ENCODE measurements at regions not wholly inside any gene's neighbourhood (a gene's known extent, or its start where the extent isn't known, plus 50 kb on each side); places are given as distances from the start of the nearest gene placed in this dataset.
A peak's percentile ranks its signal among the peaks of the same experiment; 100 is the strongest.

DNA sequence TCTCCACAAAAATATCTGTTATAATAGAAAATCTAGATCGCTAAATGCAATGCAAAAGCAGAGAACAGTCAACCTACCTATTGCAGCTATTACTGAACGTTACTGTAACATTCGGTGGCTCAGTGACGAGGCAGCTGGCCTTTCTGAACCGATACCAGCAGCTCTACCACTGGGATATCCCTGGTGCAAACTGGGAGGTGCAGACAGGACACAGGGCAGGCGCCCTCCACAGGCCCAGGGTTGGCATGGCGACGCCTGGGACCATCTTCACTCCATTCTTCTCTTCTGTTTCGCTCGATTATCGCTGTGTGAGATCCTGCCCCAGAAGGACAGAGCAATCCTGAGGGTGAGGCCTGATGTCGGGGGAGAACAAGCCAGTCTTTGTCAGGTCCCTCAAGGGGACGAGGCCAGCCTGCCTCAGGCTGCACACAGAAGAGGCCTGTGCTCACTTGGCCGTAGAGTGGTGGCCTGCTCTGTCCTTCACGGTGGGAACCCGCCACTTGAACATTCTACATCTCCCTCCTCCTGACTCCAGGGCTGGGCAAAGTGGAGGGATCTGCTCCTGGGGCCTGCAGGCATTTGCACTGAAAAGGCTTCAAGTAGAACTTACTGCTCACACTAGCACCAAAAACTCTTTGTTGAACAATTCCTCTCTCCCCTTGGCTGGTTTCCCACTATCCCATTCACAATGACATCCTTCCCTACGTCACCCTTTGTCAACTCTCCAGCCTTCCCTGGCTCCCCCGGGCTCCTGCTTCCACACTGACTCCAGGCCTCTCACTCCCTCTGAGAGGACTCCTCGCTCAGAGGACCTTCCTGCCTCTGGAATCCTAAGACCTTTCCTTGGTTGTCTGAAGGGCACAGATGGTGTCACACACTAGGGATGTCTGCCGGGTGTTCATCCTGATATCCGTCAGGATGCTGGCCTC, 49.7 kb downstream of the CYRIA start:
- Histone ChIP-seq H3K9me3 (ENCODE audit: control extremely low read depth in 1 of 5, control insufficient read depth in 4 of 5, insufficient read depth in 2 of 5, low read depth in 1 of 5, low read length in 4 of 5) (no peaks in the 10 kb centered on the region), H3K27ac (ENCODE audit: insufficient read depth in 1 of 2, low read depth in 1 of 2, low read length in 2 of 2, poor library complexity in 1 of 2, severe bottlenecking in 2 of 2) (no peak overlapping the region), H3K36me3 (ENCODE audit: control insufficient read depth in 4 of 4, insufficient read depth in 4 of 4, low read length in 3 of 4) (no peaks in the 10 kb centered on the region), H3K4me1 (ENCODE audit: control extremely low read depth in 1 of 4, control insufficient read depth in 4 of 4, insufficient read depth in 4 of 4, low read length in 3 of 4) (peaks cover 0 to 11% (median 5%) of the 10 kb centered on the region in 4 experiments), H3K4me3 (ENCODE audit: control insufficient read depth in 1 of 7, extremely low read depth in 1 of 7, insufficient read depth in 4 of 7, low read depth in 2 of 7, low read length in 6 of 7) (no peak overlapping the region), H3K27me3 (replicated peaks in 2 of 5; ENCODE audit: control insufficient read depth in 4 of 5, insufficient read depth in 5 of 5, low read length in 4 of 5) (no peaks in the 10 kb centered on the region)
- CTCF ChIA-PET: interaction anchor here (0.8 to 5.2 kb wide), 5 partner anchors 15 to 143 kb away, joined by 3 to 144 read pairs (median 5); no protein-coding TSS in a partner anchor
- POLR2A ChIA-PET: no interaction called here
- no peak for DNase-seq
- 99% methylated on average over 14 of the region's 21 CpGs for WGBS (ENCODE audit: insufficient coverage)

DNA sequence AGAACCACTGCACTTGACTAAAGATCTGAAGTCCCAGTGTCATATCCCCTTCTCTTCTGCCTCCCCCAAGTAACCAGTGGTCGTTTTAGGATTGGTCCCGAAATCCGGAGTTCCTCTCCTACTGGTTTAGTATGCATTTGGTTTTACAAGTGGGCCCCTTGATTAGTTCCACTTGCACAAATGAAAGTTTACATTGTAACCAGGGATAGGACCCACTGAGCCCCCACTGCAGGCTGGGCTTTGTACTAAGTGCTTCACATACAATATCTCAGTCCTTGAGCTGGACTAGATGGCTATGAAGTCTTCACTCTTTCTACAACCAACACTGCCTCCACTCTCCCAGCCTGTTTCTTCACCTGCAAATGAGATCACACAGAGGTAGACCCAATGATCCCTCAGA, 50.4 kb downstream of the CYRIA start:
- Histone ChIP-seq H3K36me3 (ENCODE audit: control insufficient read depth in 4 of 4, insufficient read depth in 4 of 4, low read length in 3 of 4) (no peaks in the 10 kb centered on the region), H3K9me3 (ENCODE audit: control extremely low read depth in 1 of 5, control insufficient read depth in 4 of 5, insufficient read depth in 2 of 5, low read depth in 1 of 5, low read length in 4 of 5) (no peaks in the 10 kb centered on the region), H3K27ac (ENCODE audit: insufficient read depth in 1 of 2, low read depth in 1 of 2, low read length in 2 of 2, poor library complexity in 1 of 2, severe bottlenecking in 2 of 2) (no peak overlapping the region), H3K4me3 (ENCODE audit: control insufficient read depth in 1 of 7, extremely low read depth in 1 of 7, insufficient read depth in 4 of 7, low read depth in 2 of 7, low read length in 6 of 7) (no peak overlapping the region), H3K27me3 (replicated peaks in 2 of 5; ENCODE audit: control insufficient read depth in 4 of 5, insufficient read depth in 5 of 5, low read length in 4 of 5) (no peaks in the 10 kb centered on the region), H3K4me1 (ENCODE audit: control extremely low read depth in 1 of 4, control insufficient read depth in 4 of 4, insufficient read depth in 4 of 4, low read length in 3 of 4) (peaks cover 0 to 11% (median 5%) of the 10 kb centered on the region in 4 experiments)
- DNase-seq: no peak
- POLR2A ChIA-PET: interaction anchor here (0.6 kb wide), 1 partner anchor 585 kb away, joined by 3 read pairs; no protein-coding TSS in a partner anchor
- CTCF ChIA-PET: interaction anchor here (1.4 to 5.2 kb wide), 6 partner anchors 13 to 153 kb away, joined by 3 to 144 read pairs (median 5); no protein-coding TSS in a partner anchor
- 90% methylated on average over 2 of the region's 3 CpGs for WGBS (ENCODE audit: insufficient coverage)

DNA sequence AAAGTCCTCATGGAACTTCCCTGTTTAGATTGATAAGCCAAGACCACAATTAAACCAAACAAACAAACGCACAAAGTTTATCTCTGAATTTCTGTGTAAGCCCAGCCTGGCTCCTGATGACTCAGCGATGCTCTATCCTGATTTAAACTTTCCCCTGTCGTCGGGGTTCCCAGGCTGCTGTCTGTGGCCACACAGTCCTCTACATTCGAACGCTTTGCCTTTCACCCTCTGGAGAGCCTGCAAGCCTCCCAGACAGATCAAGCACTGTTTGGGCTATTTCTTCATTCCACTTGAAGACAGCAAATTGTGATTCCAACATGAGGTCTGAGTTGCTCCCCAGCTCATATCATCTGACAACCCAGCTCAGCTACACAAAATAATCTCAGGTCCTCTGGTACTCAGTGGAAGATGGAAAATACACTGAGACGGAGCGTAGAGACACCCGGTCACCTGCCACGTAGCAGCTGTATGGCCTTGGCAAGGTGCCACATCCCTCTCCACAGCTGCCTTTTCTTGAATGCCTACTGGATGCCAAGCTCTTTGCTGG, 51.2 kb downstream of the CYRIA start:
- DNase-seq: no peak
- WGBS (ENCODE audit: insufficient coverage): 71% methylated on average over 10 of the region's 10 CpGs
- H3K9me3 ChIP-seq (ENCODE audit: control extremely low read depth in 1 of 5, control insufficient read depth in 4 of 5, insufficient read depth in 2 of 5, low read depth in 1 of 5, low read length in 4 of 5): no peaks in the 10 kb centered on the region

DNA sequence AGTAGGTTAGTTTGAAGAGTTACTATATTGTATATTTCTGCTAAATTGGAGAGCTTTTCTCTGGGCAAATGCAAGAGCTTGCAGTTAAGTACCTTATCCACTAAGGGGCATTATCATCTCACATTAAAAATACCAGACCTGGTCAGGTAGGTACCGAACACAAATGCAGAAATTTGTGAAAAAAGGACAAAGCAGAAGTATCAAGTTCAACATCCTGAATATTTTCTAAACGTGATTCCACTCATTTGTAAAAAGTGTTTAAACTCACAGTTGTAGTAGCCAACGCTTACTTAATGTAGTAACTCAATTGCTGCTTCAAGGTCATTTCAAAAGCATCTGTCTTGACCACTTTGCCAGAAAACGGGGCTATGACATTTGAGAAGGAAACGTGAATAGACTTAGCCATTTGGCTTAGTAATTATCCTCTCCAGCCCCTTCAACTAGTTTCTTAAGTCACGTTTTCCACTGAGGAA, 52.1 kb downstream of the CYRIA start:
- no peaks in the 10 kb centered on the region for H3K27me3 ChIP-seq (replicated peaks in 2 of 5; ENCODE audit: control insufficient read depth in 4 of 5, insufficient read depth in 5 of 5, low read length in 4 of 5)
- no peak overlapping the region for H3K27ac ChIP-seq (ENCODE audit: insufficient read depth in 1 of 2, low read depth in 1 of 2, low read length in 2 of 2, poor library complexity in 1 of 2, severe bottlenecking in 2 of 2)
- H3K4me3 ChIP-seq (ENCODE audit: control insufficient read depth in 1 of 7, extremely low read depth in 1 of 7, insufficient read depth in 4 of 7, low read depth in 2 of 7, low read length in 6 of 7): no peak overlapping the region
- H3K36me3 ChIP-seq (ENCODE audit: control insufficient read depth in 4 of 4, insufficient read depth in 4 of 4, low read length in 3 of 4): no peaks in the 10 kb centered on the region
- ChIA-PET CTCF (interaction anchor here (0.6 to 5.2 kb wide), 18 partner anchors 9 to 977 kb away, joined by 3 to 144 read pairs (median 4); no protein-coding TSS in a partner anchor), POLR2A (no interaction called here)
- peaks cover 0 to 14% (median 7%) of the 10 kb centered on the region in 4 experiments for H3K4me1 ChIP-seq (ENCODE audit: control extremely low read depth in 1 of 4, control insufficient read depth in 4 of 4, insufficient read depth in 4 of 4, low read length in 3 of 4)
- 78% methylated on average over 5 of the region's 6 CpGs for WGBS (ENCODE audit: insufficient coverage)
- DNase-seq: peak; percentile 46 to 76 (median 73)
- H3K9me3 ChIP-seq (ENCODE audit: control extremely low read depth in 1 of 5, control insufficient read depth in 4 of 5, insufficient read depth in 2 of 5, low read depth in 1 of 5, low read length in 4 of 5): no peaks in the 10 kb centered on the region

More for the DNA sequence above, 51.2 kb downstream of the CYRIA start:
- H3K4me1 ChIP-seq (ENCODE audit: control extremely low read depth in 1 of 4, control insufficient read depth in 4 of 4, insufficient read depth in 4 of 4, low read length in 3 of 4): peaks cover 0 to 11% (median 5%) of the 10 kb centered on the region in 4 experiments
- H3K36me3 ChIP-seq (ENCODE audit: control insufficient read depth in 4 of 4, insufficient read depth in 4 of 4, low read length in 3 of 4): no peaks in the 10 kb centered on the region
- no peak overlapping the region for H3K4me3 ChIP-seq (ENCODE audit: control insufficient read depth in 1 of 7, extremely low read depth in 1 of 7, insufficient read depth in 4 of 7, low read depth in 2 of 7, low read length in 6 of 7)
- POLR2A ChIA-PET: no interaction called here
- H3K27ac ChIP-seq (ENCODE audit: insufficient read depth in 1 of 2, low read depth in 1 of 2, low read length in 2 of 2, poor library complexity in 1 of 2, severe bottlenecking in 2 of 2): no peak overlapping the region
- H3K27me3 ChIP-seq (replicated peaks in 2 of 5; ENCODE audit: control insufficient read depth in 4 of 5, insufficient read depth in 5 of 5, low read length in 4 of 5): no peaks in the 10 kb centered on the region
- CTCF ChIA-PET: interaction anchor here (0.8 to 5.2 kb wide), 13 partner anchors 8 to 978 kb away, joined by 3 to 144 read pairs (median 5); no protein-coding TSS in a partner anchor

DNA sequence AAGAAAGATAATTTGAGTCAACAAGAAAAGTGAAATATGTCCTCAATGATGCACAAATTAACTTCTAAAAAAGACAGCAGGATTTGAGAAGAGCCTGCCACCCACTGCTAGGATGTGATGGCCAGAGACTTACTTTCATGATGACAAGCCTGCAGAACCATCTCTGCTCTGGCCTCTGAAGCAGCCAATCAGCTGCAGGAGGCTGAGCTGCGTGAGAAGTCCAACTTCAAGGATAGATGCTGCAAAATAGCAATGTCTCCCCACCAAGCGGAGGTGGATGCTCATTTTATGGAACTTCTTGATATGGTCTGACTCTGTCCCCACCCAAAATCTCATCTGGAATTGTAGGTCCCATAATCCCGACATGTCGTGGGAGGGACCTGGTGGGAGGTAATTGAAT, 53.1 kb downstream of the CYRIA start:
- DNase-seq: no peak
- Histone ChIP-seq H3K36me3 (ENCODE audit: control insufficient read depth in 4 of 4, insufficient read depth in 4 of 4, low read length in 3 of 4) (no peaks in the 10 kb centered on the region), H3K4me3 (ENCODE audit: control insufficient read depth in 1 of 7, extremely low read depth in 1 of 7, insufficient read depth in 4 of 7, low read depth in 2 of 7, low read length in 6 of 7) (no peak overlapping the region), H3K27me3 (replicated peaks in 2 of 5; ENCODE audit: control insufficient read depth in 4 of 5, insufficient read depth in 5 of 5, low read length in 4 of 5) (no peaks in the 10 kb centered on the region), H3K4me1 (ENCODE audit: control extremely low read depth in 1 of 4, control insufficient read depth in 4 of 4, insufficient read depth in 4 of 4, low read length in 3 of 4) (peaks cover 0 to 12% (median 6%) of the 10 kb centered on the region in 4 experiments), H3K27ac (ENCODE audit: insufficient read depth in 1 of 2, low read depth in 1 of 2, low read length in 2 of 2, poor library complexity in 1 of 2, severe bottlenecking in 2 of 2) (no peak overlapping the region), H3K9me3 (ENCODE audit: control extremely low read depth in 1 of 5, control insufficient read depth in 4 of 5, insufficient read depth in 2 of 5, low read depth in 1 of 5, low read length in 4 of 5) (no peaks in the 10 kb centered on the region)
- WGBS (ENCODE audit: insufficient coverage): 83% methylated on average over 1 of the region's 4 CpGs
- CTCF ChIA-PET: interaction anchor here (0.6 to 5.2 kb wide), 12 partner anchors 10 to 1004 kb away, joined by 3 to 144 read pairs (median 5); no protein-coding TSS in a partner anchor
- POLR2A ChIA-PET: no interaction called here

DNA sequence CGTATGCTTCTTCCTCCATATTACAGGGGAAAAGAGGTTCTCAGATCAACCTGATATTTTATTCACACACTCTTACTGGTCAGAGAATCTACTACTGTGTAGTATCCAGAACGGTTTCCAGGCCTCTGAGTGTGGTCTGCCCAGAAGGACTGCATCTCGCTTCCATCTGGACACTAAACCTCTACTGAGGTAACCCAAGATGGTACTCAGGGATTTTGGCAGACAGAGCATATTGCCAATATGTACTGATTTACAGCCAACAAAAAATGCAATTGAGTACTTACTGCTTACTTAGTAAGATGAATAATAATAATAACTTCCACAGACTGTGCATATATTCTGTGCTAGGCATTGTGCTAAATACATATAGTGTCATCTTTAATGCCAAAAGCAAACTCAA, 55.8 kb downstream of the CYRIA start:
- POLR2A ChIA-PET: no interaction called here
- Histone ChIP-seq H3K4me3 (ENCODE audit: control insufficient read depth in 1 of 7, extremely low read depth in 1 of 7, insufficient read depth in 4 of 7, low read depth in 2 of 7, low read length in 6 of 7) (no peak overlapping the region), H3K27ac (ENCODE audit: insufficient read depth in 1 of 2, low read depth in 1 of 2, low read length in 2 of 2, poor library complexity in 1 of 2, severe bottlenecking in 2 of 2) (no peak overlapping the region), H3K4me1 (ENCODE audit: control extremely low read depth in 1 of 4, control insufficient read depth in 4 of 4, insufficient read depth in 4 of 4, low read length in 3 of 4) (peaks cover 0 to 4% (median 2%) of the 10 kb centered on the region in 4 experiments), H3K9me3 (ENCODE audit: control extremely low read depth in 1 of 5, control insufficient read depth in 4 of 5, insufficient read depth in 2 of 5, low read depth in 1 of 5, low read length in 4 of 5) (no peaks in the 10 kb centered on the region), H3K27me3 (replicated peaks in 2 of 5; ENCODE audit: control insufficient read depth in 4 of 5, insufficient read depth in 5 of 5, low read length in 4 of 5) (no peaks in the 10 kb centered on the region), H3K36me3 (ENCODE audit: control insufficient read depth in 4 of 4, insufficient read depth in 4 of 4, low read length in 3 of 4) (no peaks in the 10 kb centered on the region)
- CTCF ChIA-PET: interaction anchor here (0.7 to 1.9 kb wide), 17 partner anchors 15 to 981 kb away, joined by 3 to 20 read pairs (median 4); partner anchors contain the start of gene MYCN
- no peak for DNase-seq
- 100% methylated on average over 1 of the region's 3 CpGs for WGBS (ENCODE audit: insufficient coverage)

All from common myeloid progenitor, CD34-positive (primary cell).